NCI-H446 treated with DMSO at 0.1 percent for 48 hours (cell line): ENCODE measurements at regions not wholly inside any gene's neighbourhood (a gene's known extent, or its start where the extent isn't known, plus 50 kb on each side); places are given as distances from the start of the nearest gene placed in this dataset.

Experiments
- DNase-seq: peaks from one replicate; lab custom pipeline; 2025; lab: John Stamatoyannopoulos, UW

DNA sequence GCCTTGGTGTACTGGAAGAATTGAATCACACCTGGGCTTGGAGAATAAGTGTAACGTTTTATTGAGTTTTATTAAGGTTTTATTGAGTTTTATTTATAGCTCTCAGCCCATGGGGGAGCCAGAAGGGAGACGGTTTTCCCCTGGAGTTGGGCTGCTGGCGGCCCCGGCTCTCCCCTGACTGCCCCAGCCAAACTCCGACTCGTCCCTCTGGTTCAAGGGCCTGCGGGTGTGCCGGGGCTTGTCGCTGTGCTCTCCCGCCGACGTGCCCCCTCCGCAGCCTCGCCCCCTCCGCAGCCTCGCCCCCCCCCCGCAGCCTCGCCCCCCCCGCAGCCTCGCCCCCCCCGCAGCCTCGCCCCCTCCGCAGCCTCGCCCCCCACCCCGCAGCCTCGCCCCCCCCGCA, 326.1 kb upstream of the RTL1 start:
- DNase-seq = no peak

DNA sequence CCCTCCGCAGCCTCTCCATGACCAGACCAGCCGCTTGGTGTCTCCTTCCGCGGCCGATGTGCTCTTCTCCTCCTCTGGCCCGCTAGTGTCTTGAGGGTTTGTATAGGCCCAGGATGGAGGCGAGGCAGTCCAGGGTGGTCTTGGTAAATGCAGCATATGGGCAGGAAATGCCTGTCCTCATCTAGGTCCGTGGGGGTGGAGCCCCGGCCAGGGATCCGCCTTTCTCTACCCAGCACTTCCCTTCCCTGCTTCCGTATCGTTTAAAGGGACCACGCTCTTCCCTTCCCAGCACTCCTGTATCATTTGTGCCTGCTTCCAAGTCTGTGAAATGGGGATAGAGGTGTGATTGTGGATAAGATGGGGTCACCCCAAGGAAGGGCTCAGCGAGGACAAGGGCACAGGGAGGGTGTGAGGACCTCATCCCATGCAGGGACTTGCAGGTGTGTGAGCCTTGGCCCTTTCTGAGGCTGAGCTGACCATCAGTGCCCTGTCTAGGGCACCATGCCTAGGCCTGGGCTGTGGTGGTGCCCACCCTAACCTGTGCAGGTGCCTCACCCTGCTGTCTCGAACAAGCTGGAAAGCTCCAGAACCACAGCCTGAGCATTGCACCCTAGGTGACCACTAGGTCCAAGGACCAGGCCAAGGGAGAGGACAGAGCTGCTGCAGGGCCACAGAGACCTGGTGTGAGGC, 326.8 kb upstream of the RTL1 start:
- no peak for DNase-seq

DNA sequence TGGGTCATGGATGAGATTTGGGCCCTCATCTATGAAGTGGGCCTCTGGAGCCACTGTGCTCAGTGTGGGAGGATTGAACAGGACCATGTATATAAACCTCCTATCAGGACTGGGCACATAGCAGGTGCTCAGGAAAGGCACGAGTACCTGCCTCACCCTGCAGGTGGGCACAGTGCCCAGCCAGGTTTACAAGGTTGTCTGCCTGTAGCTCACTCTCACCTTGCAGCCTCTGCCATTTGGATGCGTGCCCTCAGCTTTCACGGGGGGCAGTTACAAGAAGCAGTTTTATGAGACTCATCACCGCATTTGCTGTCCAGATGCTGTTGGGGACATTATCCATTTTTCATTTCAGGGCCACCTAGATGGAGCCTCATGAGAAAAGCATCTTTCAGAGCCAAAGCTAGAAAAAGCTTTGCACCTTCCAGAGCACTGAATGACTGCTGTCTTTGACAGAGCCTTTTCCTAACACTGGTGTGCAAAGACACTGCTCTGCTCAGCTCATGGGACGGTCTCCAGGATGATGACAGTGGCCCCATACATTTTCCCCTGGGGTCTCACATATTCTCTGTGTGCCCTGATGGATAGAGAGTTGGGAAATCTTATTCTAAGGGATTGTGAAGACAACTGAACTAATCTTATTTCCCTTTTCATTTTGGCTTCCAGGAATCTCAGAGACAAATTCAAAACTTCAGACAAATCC, 327.5 kb upstream of the RTL1 start:
- no peak for DNase-seq

DNA sequence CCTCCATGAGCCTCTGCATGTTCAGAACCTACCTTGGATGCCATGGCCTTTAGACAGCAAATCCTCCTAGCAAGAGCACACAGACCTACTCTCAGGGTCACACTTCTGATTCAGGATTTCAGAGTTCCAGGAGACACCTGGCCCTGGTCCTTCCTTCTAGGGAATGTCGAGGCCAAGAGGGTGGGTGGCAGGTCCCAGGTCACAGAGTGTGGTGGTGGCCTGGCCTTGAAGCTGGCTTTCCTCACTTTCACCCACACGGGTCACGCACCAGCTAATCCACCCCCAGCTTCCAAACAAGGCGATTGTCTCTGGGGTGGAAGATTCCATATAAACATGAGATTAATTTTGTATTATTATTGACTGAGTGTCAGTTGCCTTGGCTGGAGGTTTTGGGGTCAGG, 328.3 kb upstream of the RTL1 start:
- DNase-seq = no peak

DNA sequence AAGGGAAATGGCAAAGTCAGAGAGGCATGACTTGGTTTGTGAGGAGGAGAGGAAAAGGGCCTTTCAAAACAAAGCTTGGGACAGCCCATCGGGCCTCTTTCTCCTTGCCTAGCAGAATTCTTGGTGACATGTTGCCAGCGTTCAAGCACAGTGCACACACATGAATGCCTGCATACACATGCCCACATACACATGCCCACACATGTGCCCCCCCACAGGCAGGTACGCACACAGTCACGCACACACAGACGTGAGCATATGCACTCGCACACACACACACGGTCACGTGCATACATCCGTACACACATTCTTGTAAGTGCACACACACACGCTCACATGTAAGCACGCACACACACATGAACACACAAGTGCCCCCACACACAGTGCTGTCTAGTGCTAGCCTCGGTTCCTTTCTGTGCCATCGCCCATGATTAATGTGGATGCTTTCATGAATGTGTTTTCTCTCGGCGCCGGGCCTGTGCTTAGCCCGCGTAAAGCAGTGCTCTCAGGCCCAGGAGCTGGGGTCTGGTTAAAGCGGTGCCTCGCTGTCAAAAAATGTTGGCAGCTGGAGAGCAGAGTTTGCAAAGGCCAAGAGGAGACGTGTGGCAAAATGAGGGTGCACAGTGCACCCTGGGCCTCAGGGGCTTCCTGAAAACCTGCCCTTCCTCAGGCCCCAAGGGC, 328.8 kb upstream of the DIO3 start:
- DNase-seq = no peak

DNA sequence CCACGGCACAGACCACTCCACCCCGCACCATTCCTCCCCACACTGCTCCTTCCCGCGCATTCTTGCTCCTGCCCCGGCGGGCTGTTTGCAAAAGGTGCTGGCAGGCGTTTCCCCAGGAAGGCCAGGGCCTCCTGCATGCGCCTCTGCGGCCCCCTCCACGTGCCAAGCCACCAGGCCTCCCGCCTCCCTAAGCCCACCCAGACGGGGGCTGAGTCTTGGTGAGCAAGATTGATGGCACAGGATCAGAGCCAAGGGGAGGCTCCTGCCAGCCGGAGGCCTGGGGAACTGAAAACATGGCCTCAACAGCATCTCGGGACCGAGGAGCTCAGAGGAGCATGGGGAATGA, 328.3 kb upstream of the DIO3 start:
- no peak for DNase-seq

DNA sequence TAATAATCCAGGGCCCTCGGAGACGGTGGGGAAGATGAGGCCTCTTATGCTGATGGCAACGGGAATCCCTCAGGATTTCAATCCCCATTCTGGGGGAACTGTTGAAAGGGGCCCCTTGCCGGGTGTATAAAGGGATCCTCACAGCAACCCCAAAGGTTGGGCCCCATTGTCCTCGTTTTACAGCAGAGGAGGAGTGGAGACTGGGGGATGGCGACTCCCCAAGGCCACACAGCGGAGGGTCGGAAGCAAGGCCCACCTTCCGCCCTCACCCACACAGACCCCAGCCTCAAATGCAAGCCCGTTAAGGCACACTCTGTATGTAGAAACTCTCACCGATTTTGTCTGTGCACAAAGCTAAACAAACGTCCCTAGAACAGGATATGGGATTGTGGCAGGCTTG, 327.9 kb upstream of the DIO3 start:
- DNase-seq = no peak

DNA sequence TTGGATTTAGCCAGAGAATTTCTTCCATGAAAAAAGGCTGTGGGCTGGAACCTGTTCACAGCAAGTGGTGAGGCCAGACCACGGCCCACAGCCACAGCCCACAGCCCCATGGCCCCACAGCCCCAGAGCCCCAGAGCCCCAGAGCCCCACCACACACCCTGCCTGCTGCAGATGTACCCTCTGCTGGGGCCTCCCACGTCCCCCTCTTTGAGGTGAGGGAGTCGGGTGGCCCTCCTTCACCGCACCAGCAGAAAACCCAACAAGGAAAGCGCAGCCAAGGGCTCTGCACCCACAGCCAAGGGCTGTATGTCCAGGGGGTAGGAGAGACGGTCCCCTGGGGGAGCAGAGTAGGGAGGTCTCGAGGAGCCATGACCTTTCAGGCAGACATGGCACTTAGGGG, 327.5 kb upstream of the DIO3 start:
- no peak for DNase-seq

DNA sequence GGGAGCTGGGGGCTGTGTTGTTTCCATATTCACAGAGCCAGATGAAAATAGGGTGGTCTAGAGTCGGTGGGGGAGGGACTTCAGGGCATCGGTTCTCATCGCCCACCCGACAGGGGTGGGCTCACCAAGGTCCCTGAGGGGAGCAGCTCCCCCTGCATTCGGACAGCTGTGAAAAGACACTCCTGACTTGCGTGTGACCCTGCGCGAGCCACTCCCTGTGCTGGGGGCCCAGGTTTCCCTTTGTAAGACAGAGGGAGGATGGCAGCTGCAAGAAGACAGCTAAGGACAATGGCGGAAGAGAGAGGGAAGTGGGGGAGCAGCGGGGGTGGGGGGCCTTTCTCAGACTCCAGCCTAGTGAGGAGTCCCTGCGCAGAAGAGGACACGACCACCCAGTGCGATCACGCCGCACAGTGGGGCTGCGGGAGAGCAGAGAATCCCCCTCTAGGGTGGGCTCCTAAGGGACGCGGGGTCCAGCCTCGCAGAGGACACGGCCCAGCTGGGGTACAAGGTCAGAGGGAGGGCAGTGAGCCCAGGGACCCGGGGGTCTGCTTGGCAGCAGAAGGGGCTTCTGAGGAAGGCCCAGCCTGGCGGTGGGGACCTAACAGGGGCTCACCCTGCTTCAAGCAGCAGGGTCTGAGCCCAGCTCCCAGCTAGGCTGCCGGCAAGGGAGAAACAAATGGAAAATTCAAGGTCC, 326.9 kb upstream of the DIO3 start:
- no peak for DNase-seq

DNA sequence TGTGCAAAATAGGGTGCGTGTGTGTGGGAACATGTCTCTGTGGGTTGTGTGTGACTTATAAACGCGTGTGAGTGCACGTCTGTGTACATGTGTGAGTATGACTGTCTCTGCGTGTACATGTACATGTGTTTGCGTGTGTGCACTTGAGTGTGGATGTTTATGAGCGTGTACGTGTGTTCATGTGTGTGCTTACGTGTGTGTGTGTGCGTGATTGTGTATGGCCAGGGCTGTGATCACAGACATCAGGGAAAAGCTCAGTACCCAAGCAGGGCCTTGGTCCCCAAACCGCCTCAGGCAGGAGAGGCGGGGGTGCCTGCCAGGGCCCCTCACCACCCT, 326.3 kb upstream of the DIO3 start:
- DNase-seq = no peak

DNA sequence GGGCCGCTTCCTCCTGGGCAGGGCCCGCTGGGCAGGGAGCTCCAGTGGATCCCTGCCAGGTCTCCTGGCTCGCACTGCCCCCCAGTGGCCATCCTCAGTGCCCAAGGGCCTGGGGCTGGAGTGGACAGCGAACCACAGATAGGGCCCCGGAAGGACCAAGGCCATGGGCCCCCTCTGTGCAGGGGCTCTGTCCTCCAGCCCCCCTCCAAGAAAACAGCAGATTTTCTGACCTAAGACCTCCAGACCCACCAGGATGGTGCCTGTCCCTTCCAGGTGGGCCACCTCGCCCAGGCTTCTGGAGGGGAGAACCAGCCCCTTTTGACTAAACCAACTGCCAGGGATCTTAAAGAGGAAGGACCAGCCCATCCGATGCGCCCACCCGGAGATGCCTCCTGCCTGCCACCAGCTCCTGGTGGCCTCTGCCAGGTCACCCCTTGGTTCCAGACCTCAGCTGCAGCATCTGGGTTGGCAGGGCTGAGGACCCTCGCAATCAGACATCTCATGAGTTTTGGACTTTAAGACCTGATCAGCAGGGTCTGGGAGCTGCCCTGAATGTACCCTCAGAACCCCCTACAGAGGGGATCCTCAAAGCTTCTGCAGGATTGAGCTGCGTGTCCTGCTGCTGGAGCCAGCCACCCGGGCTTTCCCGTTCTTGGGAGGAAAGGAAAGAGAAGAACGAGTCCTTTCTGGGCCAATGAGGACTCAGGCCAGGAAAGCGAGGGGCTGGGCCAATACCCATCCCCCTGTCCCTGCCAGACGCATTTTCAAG, 325.8 kb upstream of the DIO3 start:
- no peak for DNase-seq

DNA sequence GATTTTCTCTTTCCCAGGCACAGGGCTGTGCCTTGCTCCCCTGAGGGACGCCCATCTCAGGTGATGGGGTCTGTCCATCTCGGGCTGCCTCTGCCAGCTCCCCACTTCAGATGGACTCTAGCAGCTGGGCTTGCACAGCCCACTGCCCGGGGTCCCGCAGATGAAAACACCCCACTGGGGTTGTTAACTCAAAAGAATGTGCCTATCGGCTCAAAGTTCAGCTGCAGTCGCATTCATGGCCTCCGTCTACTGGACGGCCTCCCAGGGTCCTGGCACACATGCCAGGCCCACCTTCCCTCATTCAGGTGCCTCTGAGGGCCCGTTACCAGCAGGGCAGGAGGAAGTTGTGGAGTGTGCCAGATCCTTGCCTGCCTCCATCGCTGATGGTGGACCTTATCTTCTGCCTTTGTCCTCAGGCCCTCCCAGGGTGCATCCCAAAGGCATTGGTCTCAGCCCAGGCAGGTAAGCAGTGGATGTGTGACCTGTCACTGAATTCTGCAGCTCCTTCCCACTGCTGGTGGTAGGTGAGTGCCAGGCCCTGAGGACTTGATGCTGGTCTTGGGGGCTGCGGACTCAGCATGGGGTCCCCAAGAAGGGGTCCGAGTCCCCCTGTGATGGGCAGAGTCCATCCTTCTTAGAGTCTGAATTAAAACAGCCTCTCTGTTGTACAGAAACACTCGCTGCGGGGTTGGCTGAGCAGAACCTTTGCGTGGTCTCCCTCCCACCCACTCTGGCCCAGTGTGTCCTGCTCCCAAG, 324.6 kb upstream of the DIO3 start:
- no peak for DNase-seq

DNA sequence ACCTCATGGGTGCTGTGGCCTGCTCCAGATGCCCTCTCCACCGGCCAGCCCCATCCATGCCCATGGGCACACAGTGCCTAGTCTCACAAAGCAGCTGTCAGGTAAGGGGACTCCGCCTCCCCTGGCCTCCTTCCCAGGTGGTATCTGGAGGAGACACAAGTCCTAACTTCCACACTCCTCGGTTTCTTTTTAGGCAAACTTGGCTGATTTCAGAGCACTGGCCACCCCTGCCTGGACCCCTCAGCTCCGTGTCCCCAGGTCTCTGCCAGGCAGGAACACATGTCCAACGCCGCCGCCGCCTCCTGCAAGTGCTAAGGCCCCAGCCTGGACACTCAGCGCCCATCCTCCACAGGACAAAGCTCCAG, 324.1 kb upstream of the DIO3 start:
- DNase-seq = no peak

DNA sequence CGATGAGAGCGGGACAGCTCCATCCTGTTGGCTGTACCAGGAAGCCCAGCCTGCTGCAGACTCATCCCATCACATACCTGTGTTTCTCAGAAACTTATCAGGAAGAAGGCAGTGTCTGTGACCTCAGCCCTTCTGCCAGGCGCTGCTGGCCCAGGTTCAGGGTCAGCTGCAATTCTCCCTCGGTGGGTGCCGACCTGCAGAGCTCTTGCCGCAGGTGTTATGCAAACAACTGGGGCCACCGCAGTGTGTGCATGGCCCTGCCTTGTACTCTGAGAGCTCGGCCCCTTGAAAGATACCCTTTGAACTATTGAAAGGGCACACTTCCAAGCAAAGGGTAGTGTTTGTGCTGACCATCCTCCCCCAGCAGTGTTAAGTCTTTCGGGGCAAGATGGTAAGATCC, 322.2 kb upstream of the DIO3 start:
- DNase-seq = no peak

DNA sequence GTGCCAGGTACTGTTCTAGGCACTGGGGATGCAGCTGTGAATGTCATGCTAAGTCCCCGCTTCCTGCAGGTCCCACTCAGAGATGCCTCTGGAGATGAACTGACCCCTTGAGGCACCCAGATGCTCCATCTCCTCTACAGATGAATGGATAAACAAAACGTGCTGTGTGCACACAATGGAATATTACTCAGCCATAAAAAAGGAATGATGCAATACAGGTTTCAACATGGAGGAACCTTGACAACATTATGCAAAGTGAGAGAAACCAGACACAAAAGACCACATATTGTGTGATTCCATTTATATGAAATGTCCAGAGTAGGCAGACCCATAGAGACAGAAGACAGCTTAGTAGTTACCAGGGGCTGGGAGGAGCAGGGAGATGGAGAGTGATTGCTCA, 320.1 kb upstream of the DIO3 start:
- no peak for DNase-seq

DNA sequence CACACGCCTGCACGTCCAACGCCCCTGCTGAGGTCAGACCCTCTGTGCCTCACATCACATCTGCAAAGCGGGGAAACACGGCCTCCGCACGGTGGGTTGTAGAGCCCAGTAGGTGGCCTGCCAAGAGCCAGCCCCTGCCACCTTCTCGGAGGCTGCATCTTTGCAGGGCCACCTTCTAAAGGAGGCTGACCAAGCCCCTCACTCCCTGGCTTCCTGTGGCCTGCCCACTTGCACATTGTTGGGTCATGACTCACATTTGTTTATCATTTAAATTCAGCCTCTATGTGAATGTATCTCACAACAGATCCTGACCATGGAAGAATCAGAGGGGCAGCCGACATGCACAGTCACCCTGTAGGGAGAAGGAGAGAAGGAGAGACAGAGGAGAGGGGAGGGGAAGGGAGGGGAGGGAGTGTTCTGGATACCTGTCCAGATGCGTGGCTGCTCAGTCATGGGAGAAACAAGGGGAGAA, 319.5 kb upstream of the DIO3 start:
- no peak for DNase-seq

DNA sequence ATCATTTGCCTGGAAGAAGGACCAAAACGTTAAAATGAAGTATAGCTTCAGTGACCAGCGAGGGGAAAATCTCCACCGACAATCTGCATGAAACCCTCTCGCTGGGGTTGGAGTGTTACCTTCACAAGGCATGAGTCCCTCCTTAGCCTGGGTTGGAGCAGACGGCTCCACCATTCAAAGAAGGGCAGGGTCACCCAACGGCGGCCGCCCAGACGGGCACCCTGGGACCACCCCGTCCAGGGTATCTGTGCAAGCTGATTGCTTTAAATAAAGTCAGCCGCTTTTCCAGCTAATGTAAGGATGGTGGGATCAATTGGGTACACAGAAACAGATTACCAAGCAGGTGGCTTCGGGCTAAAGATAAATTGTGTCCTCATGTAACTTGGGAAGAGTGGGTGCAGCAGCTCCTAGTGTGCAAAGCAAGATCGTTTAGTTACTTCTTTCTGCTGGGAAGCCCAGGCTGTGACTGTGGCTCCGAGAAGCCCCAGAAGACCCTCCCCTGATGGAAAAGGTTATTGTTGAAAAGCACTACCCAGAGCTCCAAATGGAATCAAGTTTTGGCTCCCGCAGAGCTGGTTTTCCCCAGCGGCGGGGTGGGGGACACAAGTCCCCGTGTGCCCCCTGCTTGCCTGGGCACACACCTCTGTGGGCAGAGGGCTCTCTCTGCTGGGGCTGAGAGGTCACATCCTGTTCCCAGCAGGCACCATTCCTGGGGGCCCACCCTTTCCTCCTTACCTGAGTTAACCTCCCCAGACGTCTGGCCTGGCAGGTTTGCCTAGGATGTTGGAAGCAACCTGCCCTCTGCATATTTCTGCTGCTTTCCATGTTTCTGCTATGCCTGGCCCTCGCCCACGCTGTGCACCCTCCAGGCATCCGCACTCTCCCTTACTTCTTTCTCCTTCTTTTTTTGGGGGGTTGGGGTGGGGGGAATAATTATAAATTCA, 318.6 kb upstream of the DIO3 start:
- no peak for DNase-seq

DNA sequence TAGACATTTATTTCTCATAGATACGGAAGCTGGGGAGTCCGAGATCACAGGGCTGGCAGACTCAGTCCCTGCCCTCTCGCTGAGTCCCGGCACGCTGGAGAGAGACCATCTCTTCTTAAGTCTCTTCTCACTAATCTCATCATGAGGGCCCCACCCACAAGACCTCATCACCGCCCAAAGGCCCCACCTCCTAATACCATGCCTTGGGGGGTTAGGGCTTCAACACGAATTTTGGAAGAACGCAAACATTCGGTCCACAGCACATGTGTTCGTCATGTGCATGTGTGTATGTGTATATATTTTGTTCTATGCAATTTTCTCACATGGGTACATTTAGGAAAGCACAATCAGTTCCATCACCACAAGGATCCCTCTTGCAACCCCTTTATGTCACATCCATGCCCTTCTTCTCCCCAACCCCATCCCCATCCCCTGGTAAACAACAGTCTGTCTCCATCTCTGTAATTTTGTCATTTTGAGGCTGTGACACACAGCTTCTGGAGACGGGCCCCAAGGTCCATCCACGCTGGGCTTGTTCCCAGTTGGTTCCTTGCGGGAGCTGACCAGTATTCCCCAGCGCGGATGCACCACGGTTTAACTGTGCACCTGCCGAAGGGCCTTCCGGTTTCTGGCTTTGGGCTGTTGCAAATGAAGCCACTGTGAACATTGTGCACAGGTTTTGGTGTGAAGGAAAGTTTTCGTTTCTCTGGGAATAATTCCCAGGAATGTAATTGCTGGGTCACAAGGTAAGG, 317.5 kb upstream of the DIO3 start:
- DNase-seq = no peak
